ENCODE measurements at regions not wholly inside any gene's neighbourhood (a gene's known extent, or its start where the extent isn't known, plus 50 kb on each side); places are given as distances from the start of the nearest gene placed in this dataset.
"Not testable (repeated sequence)": the region's sequence is repeated elsewhere in the genome, so short reads cannot be mapped to it uniquely, and the experiment has no call there.

- no peak for TF ChIP-seq POLR2A (IDR thresholded peaks at IDR 0.05)
- TF ChIP-seq, protein P1, sequence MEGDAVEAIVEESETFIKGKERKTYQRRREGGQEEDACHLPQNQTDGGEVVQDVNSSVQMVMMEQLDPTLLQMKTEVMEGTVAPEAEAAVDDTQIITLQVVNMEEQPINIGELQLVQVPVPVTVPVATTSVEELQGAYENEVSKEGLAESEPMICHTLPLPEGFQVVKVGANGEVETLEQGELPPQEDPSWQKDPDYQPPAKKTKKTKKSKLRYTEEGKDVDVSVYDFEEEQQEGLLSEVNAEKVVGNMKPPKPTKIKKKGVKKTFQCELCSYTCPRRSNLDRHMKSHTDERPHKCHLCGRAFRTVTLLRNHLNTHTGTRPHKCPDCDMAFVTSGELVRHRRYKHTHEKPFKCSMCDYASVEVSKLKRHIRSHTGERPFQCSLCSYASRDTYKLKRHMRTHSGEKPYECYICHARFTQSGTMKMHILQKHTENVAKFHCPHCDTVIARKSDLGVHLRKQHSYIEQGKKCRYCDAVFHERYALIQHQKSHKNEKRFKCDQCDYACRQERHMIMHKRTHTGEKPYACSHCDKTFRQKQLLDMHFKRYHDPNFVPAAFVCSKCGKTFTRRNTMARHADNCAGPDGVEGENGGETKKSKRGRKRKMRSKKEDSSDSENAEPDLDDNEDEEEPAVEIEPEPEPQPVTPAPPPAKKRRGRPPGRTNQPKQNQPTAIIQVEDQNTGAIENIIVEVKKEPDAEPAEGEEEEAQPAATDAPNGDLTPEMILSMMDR (IDR thresholded peaks at IDR 0.05): no peak
- intact Hi-C loops (cut with DNase I): loop anchor here in 3 of 10 donors (10.0 kb wide), 3 partner anchors 137 to 693 kb away; partner anchors contain the start of gene TRIB2 (in 1 of the 3)
- WGBS, 4 donors: 95 to 100% (median 96%) methylated on average over 4 of the region's 4 CpGs
- no peak overlapping the region for H3K4me3 ChIP-seq
- no peaks in the 10 kb centered on the region for H3K36me3 ChIP-seq
- no peaks in the 10 kb centered on the region for H3K27me3 ChIP-seq
- H3K27ac ChIP-seq: no peak overlapping the region
- ATAC-seq: no peak
- no peaks in the 10 kb centered on the region for H3K9me3 ChIP-seq
- DNase-seq: no peak
- peaks cover 0 to 23% (median 10%) of the 10 kb centered on the region in 12 donors for H3K4me1 ChIP-seq
These were observed 159.0 kb upstream of the TRIB2 start for GRCh38 chr2:12557688-12558087.

DNA sequence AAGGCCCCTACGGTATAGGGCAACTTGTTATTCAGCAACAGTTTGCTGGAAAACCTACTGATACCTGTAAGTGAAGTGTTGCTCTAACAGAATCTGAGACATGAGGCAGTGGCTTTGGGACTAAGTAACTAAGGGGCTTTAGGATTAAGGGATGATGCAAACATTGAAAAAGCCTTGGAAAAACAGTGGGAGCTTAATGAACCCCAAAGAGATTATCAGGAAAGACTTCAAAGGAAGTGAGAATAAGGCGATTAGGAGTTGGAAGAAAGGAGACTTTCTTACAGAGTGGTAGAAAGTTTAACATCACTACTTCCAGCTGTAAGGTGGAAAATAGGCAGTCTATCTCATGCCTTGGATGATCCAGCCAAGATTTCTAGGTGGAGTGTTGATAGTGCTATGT is 158.2 kb upstream of the TRIB2 start:
- intact Hi-C loops (cut with DNase I): loop anchor here in 3 of 10 donors (10.0 kb wide), 3 partner anchors 136 to 694 kb away; partner anchors contain the start of gene TRIB2 (in 1 of the 3)
- 92 to 96% (median 92%) methylated on average over 2 of the region's 2 CpGs for WGBS, 4 donors
- H3K4me3 ChIP-seq: no peak overlapping the region

DNA sequence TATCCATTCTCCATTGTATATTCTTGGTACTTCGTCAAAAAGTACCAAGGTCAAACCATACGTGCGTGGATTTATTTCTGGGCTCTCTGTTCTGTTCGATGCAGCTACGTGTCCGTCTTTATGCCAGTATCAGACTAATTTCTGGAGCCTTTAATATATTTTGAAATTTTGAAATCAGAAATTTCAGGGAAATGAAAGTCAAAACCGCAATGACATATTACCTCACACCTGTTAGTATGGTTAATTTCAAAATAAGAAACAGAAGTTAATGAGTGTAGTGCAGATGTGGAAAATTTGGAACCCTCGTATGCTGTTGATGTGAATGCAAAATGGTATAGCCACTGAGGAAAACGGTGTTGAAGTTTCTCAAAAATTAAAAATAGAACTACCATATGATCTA is 156.1 kb upstream of the TRIB2 start:
- no peak for TF ChIP-seq POLR2A (IDR thresholded peaks at IDR 0.05)
- TF ChIP-seq, protein P1 (IDR thresholded peaks at IDR 0.05): no peak
- ATAC-seq: no peak
- H3K36me3 ChIP-seq: no peaks in the 10 kb centered on the region
- H3K27me3 ChIP-seq: no peaks in the 10 kb centered on the region
- intact Hi-C loops (cut with DNase I): no loop called here
- no peak for DNase-seq
- H3K27ac ChIP-seq: no peak overlapping the region
- WGBS, 4 donors: 84 to 96% (median 93%) methylated on average over 9 of the region's 9 CpGs
- H3K9me3 ChIP-seq: no peaks in the 10 kb centered on the region
- H3K4me1 ChIP-seq: peaks cover 0 to 15% (median 2%) of the 10 kb centered on the region in 12 donors
- no peak overlapping the region for H3K4me3 ChIP-seq

More for the DNA sequence above, 158.2 kb upstream of the TRIB2 start:
- DNase-seq (no peak), ATAC-seq (no peak)
- Histone ChIP-seq H3K36me3 (no peaks in the 10 kb centered on the region), H3K27ac (no peak overlapping the region), H3K9me3 (no peaks in the 10 kb centered on the region), H3K27me3 (no peaks in the 10 kb centered on the region), H3K4me1 (peaks cover 0 to 23% (median 10%) of the 10 kb centered on the region in 12 donors)
- TF ChIP-seq POLR2A (IDR thresholded peaks at IDR 0.05): no peak
- TF ChIP-seq, protein P1 (IDR thresholded peaks at IDR 0.05): no peak

GRCh38 chr2:12567411-12567810 is 149.3 kb upstream of the TRIB2 start:
- no peak for TF ChIP-seq POLR2A (IDR thresholded peaks at IDR 0.05)
- TF ChIP-seq, protein P1 (IDR thresholded peaks at IDR 0.05): no peak

GRCh38 chr2:12569510-12569909 is 147.2 kb upstream of the TRIB2 start:
- H3K9me3 ChIP-seq; H3K27me3 ChIP-seq; H3K4me1 ChIP-seq; H3K4me3 ChIP-seq; H3K27ac ChIP-seq; DNase-seq; intact Hi-C loops (cut with DNase I); ATAC-seq; H3K36me3 ChIP-seq: not testable (repeated sequence)
- WGBS, 4 donors: 65 to 85% (median 79%) methylated on average over 7 of the region's 7 CpGs

More at GRCh38 chr2:12567411-12567810, 149.3 kb upstream of the TRIB2 start:
- DNase-seq (no peak), ATAC-seq (no peak)
- WGBS, 4 donors: 81 to 95% (median 93%) methylated on average over 3 of the region's 3 CpGs
- Histone ChIP-seq H3K4me3 (no peak overlapping the region), H3K9me3 (no peaks in the 10 kb centered on the region), H3K4me1 (no peaks in the 10 kb centered on the region), H3K36me3 (no peaks in the 10 kb centered on the region), H3K27ac (no peak overlapping the region), H3K27me3 (no peaks in the 10 kb centered on the region)
- intact Hi-C loops (cut with DNase I): no loop called here

GRCh38 chr2:12569929-12570328 is 146.8 kb upstream of the TRIB2 start:
- H3K4me1 ChIP-seq; H3K4me3 ChIP-seq; intact Hi-C loops (cut with DNase I); DNase-seq; H3K9me3 ChIP-seq; H3K27ac ChIP-seq; H3K27me3 ChIP-seq; H3K36me3 ChIP-seq; ATAC-seq: not testable (repeated sequence)
- 94 to 96% (median 96%) methylated on average over 8 of the region's 8 CpGs for WGBS, 4 donors
